CD4-positive, alpha-beta T cell treated with Interleukin-21 for 1 hour (primary cell): ENCODE measurements at regions not wholly inside any gene's neighbourhood (a gene's known extent, or its start where the extent isn't known, plus 50 kb on each side); places are given as distances from the start of the nearest gene placed in this dataset.
"Not testable (repeated sequence)": the region's sequence is repeated elsewhere in the genome, so short reads cannot be mapped to it uniquely, and the experiment has no call there.

ENCODE experiments used
- DNase-seq: peaks from one replicate; pipeline ENCODE4 v3.0.0-alpha.2; 2020

DNA sequence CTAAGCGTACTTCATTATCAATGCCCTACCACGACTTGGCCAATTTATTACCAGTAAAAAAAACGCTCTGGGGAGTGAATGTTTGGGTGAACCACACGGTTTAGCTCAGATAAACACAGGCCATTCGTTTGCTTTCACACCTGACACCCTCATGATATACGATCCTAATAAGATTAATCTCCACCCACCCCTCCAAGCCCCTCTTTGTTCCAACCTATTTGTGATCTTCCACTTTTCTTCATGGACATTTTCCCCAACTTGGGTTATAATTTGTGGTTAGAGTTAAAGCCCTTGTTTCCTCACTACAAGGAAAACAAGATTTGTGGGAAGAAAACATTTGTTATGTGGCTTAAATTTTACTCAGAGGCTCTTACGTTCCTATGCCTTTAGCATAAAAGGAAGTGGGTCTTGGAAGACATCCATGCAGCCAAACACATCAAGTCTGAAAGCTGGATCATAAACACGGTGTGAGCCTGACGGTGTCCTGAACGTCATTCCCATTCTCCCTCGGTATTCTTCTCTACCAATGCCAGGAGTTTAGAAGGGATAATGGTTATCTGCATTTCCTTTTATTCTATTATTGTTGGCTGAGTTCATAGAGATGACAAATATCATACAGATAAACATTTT lies 518.9 kb downstream of the NR2F2 start:
- no peak for DNase-seq

DNA sequence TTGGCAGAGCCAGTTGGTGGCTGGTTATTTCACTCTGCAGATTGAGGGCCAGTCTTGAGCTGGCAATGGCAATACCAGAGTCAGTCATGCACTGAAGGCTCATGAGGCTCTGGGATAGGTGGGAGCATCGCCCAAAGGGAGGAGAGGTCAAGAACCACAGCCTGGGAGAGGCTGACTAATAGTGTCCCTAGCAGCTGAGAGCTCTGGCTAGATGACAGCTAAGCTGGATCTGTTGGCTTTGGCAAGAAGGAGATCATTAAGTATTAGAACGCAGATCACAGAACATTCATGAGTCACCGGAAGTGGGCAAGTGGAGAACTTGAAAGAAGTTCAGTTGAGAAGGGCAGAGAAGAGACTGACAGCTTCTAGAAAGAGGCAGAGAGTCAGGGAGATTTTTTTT lies 521.1 kb downstream of the NR2F2 start:
- no peak for DNase-seq

DNA sequence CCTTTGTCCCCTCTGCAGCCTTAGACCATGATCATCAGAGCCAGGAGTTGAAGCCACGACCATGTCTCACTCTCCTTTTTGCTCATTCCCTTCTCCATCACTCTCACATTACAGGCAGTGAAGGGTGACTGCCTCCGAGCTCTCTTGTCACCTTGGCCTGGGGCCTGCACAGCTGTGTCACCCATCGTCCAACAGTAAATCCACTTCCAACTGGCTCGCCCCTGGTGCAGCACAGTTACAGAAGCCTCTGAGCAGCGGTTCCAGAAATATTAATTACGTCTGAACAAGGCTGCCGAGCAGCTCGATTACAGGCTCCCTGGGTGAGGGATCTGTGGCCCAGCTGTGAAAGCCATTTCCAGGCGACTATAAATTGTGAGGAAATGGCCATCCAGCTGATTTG lies 528.2 kb downstream of the NR2F2 start:
- DNase-seq: no peak

DNA sequence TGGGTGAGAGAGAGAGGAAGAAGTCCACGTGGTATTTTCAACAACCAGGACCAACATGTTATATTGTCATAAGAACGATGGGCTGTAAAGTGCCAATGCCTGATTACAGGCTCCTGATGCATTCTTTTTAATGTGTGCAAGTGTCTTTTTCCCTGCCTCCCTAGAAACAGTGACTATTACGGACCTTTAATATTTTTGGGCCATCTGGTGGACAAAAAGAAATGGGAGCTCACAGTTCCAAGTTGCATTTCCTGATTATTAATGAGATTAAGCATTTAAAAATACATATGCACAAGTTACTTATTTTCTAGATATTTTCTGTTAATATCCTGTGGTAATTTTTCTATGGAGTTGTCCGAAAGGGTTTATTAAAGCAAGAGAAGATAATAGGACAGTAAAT lies 530.2 kb downstream of the NR2F2 start:
- DNase-seq: no peak

DNA sequence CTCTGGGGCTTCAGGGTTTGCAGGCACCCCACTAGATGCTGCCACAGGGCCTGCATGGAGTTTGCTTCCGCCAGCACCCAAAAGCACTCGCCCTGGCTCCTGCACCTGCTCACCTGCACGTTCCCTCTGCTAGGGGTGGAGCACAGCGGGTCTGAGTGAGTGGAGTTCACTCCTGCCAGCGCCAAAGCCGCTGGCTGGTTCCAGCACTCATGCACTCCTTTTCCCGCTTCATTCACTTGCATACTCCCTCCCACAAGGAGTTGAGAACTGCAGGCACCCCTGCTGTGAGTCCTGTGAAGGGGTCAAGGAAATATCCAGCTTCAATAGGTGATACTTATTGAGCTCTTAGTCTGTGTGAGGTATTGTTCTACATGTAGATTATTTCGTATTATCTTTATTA lies 537.5 kb downstream of the NR2F2 start:
- DNase-seq: no peak

DNA sequence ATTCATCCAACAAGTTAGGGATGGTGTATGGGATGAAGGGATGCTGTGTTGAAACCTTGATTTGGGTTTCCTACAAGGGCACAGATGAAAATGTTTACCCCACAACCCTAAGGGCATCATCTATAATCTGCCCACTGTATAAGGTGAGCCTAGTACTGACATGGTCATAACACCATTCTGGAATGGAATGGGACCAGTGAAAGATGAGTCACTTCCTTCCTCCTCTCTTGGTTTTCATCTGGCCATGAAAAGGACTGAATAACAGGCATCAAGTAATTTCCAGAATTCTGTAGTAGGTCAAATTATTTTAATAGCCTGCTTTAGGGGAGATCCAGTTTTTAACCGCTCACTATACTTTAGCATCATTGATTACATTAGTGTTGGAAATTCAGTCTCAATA lies 538.6 kb downstream of the NR2F2 start:
- no peak for DNase-seq

DNA sequence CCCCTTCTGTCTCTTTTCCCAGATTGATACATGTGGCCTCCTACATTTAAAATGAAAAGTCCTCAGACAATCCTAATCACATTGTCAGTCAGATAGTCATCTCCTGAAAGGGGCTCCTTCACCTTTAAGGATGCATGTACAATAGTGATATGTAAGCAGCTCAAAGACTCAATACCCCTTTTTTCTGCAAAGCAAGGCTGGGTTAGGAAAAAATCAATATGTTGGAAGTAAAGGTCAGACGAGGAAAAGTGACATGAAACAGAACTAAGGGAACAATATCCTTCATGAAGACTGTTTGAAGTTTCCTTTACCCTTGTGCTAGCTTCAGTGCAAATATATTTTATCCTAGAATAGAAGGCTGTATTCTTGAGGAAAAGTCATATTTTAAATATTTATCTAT lies 539.3 kb downstream of the NR2F2 start:
- no peak for DNase-seq

DNA sequence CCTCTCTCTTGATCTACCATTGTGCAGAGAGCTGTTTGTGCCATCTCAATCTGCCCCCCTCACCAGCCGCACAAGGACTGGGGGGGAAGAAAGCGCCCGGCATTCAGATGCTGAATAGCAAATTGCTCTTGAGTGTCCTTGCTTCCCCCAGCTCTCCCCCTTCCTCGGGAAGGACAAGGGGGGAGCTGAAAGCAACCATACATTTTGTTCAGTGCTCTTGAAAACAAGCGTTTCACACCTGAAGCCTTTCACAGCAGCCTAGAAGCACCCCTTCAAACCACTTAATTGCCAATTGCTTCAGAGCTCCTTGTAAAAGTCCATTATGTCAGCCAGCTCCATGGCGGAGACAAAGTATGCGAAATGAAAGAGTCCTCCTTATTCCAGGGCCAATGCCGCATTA lies 540.1 kb downstream of the NR2F2 start:
- no peak for DNase-seq

DNA sequence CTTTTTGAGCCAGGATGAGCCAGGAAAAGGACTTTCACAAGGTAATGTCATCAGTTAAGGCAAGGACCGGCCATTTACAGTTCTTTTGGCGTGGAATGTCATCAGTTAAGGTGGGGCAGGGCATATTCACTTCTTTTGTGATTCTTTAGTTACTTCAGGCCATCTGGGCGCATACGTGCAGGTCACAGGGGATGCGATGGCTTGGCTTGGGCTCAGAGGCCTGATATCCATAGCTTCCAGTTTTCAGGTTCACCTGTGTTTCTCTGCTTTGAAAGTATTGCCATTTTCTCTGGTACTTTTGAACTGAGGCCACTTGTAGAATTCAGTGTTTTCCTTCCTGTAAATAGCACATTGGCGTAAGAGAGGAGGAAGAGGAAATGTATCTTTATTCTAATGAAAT lies 546.9 kb downstream of the NR2F2 start:
- not testable (repeated sequence) for DNase-seq

DNA sequence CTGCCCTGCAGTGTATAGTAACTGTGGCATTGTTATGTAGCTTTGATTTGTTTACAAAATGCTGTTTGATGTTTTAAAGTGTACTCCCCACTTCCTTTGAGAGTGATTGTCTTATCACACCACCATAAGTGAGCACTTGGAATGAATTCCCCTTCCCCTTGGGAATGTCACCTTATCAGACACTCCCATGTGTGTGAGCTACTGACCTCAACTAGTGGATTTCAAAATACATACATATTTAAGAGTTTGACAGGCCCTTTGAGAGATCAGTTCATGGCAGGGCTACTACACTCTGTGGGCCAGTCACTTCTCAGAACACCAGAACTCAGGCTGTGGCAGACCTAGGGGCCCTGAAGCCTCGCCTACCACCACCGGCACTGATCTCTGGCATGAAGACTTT lies 547.6 kb downstream of the NR2F2 start:
- no peak for DNase-seq

DNA sequence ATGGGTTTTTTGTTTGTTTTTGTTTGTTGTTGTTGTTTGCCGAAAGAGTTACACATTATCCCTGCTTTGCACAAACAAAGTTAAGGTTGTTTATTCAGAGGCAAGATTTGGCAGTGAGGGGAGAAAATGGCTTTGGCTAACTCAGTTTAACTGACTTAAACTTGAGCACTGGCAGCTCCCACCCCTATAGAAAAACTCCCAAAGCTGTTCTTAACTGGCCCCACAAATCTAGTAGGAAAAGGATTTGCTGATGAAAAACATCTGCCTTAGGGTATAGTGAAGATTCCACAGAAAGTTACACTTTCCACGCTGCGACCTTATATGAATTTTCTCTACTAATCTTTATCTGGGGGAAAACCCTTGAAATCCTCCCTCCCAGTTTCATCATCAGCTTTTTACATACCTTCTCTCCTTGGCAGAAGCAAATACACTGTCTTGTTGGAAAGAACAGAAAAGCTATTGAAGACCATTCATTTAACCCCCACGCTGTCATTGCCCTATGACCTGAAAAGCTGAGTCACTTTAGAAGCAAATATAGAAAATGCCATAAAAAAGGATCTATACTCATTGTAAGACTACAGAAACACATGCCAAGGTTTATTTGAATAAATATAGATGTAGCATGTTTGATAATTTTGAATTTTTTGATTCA lies 551.7 kb downstream of the NR2F2 start:
- no peak for DNase-seq

DNA sequence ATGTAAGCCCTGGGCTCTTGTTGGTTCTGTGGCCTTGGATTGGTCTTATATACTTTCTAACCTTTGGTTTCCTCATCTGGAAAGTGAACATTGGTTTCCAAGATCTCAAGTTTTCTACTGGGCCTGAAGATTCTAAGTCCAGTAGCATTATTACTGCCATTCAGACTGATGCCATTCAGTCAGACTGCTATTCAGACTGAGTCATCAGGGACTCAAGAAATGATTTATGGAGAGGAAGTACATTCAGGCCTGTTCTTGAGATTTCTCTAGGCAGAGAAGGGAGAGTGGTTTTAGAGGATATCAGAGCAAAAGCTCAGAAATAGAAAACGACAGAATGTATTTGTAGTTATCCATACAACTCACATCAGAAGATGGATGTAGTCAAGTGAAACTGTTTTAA lies 557.2 kb downstream of the NR2F2 start:
- DNase-seq: no peak

DNA sequence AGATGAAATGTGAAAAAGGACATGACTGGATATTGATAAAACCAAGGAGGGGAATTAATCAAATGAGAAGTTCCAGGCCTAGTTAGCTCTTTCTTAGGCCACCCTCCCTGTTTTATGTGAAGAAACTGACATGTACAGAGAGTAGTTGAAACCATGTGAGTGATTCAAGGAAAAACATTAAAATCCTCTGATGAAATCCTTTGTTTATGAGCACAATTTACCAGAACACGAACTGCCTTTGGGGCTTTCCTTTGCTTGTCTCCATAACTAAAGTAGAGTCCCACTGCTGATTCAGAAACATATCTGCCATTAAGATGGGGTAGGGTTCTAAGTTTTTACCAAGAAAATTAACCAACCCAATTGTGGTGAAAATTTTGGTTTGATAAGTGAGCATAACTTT lies 558.3 kb downstream of the NR2F2 start:
- DNase-seq: no peak

DNA sequence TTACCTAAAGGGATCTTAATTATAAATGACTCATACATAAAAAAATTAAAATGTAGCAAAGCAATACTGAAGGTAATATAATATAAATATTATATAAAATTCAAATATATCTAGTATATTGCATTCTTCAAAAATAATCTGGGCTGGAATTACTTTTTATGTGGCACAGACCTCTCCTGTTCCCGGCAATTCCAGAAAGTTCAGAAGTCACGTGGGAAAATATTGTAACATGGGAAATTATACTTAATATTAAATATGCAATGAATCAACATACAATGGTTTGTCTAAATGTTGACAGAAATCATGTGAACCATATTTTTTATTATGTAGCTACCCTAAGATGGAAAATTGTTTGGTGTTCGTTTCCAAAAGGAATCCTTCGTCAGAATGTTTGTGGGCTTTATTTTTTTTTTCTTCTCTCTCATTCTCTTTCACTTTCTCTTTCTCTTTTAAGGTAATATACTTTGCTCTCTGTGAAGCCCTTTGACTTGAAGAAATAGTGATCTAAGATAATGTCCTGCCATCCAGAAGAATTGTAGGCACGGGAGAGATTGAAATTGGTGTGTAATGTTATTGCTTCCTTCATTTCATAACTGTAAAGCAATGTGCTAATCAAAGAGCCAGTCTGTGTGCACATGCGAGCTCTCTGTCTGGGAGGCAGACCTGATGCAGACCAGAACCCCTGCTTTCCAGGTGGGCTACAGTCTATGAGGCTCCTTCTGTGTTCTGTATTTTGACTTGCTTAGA lies 559.4 kb downstream of the NR2F2 start:
- DNase-seq: no peak

DNA sequence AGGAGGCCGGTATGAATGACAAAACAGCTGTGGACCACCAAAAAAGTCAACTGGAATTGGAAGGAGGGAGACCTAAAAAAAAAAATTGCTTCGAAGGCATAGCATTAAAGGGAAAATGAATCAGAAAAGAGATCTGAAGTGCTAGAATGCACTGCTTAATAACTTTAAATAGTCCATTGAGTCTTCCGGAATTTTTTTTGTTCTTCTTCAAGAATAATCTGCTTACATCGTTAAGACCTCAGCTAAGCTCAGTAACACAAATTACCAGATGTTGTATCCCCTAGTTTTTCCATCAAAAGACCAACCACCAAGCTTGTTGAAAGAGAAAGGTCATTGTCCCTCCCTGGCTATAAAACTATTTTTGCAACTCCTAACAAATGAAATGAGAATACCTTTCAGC lies 560.5 kb downstream of the NR2F2 start:
- DNase-seq: no peak

DNA sequence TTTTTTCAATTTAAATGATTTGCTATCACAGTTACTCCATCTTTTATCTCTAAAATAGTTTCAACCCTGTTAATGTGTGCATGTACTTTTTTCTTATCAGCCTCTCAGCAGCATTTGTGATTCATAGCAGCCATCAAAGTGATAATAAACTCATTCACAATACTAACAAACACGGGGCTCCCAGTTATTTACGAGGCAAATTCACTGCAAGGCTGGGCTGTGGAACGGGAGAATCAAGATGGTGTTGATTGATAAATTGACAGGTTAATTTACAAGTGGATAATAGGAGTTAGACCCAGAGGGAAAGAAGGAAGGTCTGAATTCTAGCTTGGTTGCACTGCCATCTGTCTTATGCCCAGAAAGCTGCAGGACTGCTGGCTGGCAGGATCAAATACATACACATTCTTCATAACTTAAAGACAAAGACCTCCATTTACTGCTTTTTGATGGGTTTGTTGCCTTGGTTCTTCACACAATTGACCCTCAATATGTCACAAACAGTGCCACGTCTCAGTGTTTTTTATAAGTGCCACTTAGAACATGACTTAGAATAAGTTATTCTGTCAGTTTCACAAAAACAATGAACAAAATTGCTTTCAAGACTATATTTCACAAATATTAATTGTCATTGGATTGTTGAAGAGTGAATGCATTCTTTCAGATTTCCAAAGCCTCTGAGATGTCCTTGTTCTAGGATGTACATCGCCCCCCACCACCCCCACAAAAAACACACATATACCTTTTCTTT lies 562.8 kb downstream of the NR2F2 start:
- no peak for DNase-seq

DNA sequence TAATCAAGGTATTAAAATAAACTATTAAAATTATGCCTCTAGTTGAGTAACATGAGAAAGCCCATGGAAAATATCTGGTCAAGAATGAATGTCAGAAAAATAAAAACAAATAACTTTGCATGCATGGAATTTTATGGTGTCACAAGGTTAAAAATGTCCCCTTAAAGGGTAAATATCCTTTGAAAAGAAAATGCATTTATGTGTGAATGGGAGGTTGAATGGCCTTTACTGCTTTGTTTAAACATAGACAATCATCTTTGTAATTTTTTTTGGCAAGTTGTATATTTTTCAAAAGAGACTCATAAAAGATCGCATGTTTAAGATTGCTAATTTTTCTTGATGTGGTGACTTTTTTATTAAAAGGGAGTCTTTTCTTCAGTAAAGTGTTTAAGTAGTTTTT lies 564.2 kb downstream of the NR2F2 start:
- DNase-seq: no peak

DNA sequence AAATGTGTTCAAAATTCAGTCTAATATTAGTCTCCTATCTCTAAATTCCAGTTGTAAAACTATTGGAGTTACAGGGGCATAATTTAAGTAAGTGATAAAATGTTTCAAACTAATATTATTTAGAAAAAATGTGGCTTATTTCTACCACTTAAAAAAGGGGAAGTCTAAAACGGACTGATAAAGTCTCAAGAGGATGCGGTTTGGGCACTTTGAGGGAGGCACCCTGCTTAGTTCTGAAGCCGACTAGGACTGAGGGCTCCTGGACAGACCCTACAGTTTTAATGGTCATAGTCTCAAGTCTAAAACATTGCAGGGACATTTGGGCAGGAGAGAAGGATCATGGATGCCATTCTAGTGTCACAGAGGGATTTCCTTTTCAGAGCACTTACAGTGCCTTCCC lies 566.3 kb downstream of the NR2F2 start:
- DNase-seq: no peak

DNA sequence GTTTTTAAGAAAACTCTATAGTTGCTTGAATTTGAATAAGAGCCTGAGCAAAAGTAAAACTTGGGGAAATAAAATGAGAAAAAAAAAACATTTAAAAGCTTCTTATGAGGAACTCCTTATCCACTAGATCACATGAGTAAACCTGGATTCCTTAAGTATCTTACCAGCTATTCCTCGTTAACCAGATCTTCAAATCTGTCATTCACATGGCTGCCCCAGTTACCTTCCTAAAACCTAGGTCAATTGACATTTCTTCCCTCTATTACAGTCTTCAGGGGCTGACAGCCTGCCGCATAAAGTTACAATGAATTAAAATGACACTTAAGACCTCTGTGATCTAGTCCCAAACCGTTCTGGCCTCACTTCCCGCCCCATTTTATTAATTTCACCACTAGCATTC lies 583.6 kb downstream of the NR2F2 start:
- DNase-seq: no peak

DNA sequence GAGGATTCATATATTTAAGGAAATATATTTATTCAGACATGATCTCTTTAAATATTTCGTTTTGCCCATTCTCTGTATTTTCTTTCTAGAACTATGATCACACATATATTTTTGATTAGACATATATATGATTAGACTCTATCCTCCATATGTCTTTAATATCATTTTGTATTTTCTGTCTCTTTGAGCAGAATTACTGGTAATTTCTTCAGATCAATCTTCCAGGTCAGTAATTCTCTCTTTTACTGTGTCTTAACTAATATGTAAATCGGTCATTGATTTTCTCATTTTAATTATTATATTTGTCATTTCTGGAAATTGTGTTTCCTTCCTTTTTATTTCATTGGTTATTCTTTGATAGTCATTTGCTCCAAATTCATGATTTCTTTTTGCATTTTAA lies 586.2 kb downstream of the NR2F2 start:
- DNase-seq: no peak

DNA sequence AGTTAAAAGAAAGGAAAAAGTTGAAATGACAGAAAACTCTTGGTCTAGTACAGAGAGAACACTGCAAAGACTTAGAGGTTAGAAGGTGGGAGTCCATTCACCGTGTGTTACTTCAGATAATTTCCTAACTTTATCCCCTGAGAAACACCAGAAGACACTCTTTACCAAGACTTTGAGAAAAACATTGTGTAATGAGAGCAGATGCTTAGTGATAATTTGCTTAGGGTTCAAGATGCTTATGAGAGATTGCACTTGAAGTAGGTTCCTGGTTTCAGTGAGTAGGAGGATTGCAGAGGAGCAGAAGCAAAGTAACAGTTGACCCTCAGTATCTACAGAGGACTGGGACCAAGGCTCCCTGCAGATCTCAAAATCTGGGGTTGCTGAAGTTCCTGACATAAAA lies 594.1 kb downstream of the NR2F2 start:
- DNase-seq: no peak

DNA sequence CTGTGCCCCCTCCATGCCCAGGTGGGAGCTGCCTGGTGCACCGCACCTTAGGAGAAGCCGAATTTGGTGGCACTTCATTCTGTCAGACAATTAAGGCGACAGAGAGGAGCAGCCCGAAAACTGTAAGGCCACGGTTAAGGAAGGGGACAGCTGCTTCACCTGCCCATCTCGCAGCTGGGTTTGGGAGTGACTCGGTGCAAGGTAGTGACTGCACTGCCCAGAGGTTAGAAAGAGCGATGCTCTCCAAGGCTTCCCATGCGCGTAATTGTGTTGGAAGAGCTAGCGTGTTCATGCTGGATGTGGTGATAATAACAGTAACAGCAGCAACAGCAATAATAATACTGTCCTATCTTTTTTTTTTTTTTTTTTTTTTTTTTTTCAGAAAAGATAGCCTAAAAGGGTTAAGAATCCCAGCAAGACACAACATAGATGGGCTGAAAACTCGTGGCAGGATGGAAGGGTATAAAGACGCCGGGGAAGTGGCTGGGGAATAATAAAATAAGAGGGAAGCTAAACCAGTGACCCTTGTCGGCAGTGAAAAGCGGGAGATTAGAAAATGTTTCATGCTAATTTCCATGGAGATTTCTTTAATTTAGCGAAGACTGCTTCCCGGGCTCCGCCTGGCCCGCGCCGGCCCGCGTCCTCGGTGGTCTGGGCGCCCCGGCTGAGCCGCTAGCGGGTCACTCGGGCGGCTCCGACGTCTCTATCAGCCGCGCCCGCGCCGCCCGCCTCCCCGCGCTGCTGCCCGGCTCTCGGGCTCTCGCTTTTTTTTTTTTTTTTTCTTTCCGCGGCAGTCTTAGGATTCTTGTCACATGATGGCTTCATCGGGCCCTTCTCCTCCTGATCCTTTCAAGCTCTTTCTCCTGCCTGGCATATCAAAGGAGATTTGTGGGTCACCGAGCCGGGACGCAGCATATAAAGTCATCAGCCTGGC lies 617.1 kb downstream of the NR2F2 start:
- DNase-seq: no peak

DNA sequence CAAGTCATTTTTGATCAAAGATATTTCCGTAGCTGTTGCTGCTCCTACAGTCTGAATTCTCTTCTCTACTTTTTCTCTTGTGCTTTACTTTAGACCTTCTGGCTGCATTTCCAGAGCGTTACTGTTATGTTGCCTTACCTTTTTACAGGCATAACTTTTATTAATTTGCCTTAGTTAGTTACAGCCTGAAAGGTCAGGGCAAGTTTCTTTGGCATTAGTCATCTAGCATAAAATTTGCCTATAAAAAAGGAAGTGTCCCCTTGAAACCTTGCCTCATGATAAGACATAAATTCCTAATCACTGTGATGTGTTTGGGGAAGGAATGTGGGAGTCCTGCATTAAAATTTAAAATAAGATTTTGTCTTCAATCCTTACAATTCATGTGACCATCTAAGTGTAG lies 618.5 kb downstream of the NR2F2 start:
- no peak for DNase-seq
